ENCODE measurements at regions not wholly inside any gene's neighbourhood (a gene's known extent, or its start where the extent isn't known, plus 50 kb on each side); places are given as distances from the start of the nearest gene placed in this dataset.

DNA sequence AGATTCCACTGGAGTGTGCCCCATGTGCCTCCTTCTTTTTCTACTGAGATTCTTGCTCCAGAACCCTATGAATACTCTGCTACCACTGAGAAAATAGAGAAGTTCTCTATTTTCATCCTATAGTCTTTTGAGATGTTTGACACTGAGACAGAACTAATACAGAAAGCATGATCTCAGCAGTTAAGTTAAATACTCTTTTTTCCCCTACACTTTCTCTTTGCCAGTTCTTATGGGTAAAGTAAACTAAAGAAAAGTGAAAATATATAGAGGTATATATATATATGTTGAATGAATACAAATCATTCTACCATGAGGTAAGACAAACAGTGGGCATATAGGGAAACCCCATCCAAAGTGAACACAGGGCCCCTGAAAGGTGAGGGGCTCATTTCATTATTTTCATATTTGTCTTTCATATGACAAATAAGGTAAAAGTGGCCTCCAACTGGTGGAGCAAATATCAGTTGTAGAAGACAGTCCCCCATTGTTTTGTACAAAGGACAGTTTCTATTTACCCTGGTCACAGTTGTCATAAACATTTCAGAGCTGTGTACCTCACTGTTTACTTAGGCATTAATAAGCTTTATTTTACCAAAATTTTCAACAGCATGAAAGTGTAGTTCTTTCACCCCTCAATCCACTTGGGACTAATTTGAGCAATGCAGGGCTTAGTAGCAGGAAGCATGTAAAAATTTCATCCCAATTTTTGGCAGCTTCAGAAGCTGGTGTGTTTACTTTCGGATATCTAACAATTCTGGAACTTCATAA is 188.3 kb upstream of the MARCKS start:
- no peak for TF ChIP-seq POLR2A (IDR thresholded peaks at IDR 0.05; ENCODE audit: low read depth, low read length)
- TF ChIP-seq, protein P1, sequence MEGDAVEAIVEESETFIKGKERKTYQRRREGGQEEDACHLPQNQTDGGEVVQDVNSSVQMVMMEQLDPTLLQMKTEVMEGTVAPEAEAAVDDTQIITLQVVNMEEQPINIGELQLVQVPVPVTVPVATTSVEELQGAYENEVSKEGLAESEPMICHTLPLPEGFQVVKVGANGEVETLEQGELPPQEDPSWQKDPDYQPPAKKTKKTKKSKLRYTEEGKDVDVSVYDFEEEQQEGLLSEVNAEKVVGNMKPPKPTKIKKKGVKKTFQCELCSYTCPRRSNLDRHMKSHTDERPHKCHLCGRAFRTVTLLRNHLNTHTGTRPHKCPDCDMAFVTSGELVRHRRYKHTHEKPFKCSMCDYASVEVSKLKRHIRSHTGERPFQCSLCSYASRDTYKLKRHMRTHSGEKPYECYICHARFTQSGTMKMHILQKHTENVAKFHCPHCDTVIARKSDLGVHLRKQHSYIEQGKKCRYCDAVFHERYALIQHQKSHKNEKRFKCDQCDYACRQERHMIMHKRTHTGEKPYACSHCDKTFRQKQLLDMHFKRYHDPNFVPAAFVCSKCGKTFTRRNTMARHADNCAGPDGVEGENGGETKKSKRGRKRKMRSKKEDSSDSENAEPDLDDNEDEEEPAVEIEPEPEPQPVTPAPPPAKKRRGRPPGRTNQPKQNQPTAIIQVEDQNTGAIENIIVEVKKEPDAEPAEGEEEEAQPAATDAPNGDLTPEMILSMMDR (IDR thresholded peaks at IDR 0.05; ENCODE audit: extremely low read depth in 1 of 2, insufficient read depth in 1 of 2, low read depth in 1 of 2, low read length in 2 of 2) = no peak

Measured in endothelial cell of umbilical vein (primary cell).